Epithelial cell of esophagus (primary cell): ENCODE measurements at regions not wholly inside any gene's neighbourhood (a gene's known extent, or its start where the extent isn't known, plus 50 kb on each side); places are given as distances from the start of the nearest gene placed in this dataset.

Source experiments
- DNase-seq: peaks from one replicate; pipeline ENCODE4 v3.0.0; 2010; ENCODE audit warnings: low read depth
- H3K4me3 ChIP-seq: 2 replicates; pipeline ENCODE4 v1.5.1; 2011; ENCODE audit warnings: mild to moderate bottlenecking, low read length, control low read depth
- CTCF ChIP-seq: IDR thresholded peaks from 2 replicates; pipeline ENCODE4 v1.5.1; 2011; ENCODE audit warnings: low read depth, mild to moderate bottlenecking, low read length, control low read depth, inconsistent platforms; ENCODE audit not compliant: insufficient read depth; ENCODE audit errors: missing control alignments

GRCh38 chr15:46815765-46816164 is 901.5 kb upstream of the SEMA6D start:
- TF ChIP-seq CTCF, result no peak
- no peak overlapping the region for H3K4me3 ChIP-seq
- no peak for DNase-seq

GRCh38 chr15:46848704-46849103 is 868.6 kb upstream of the SEMA6D start:
- TF ChIP-seq CTCF, result no peak
- DNase-seq, result peak; percentile 51
- H3K4me3 ChIP-seq, result no peak overlapping the region

GRCh38 chr15:46853600-46853999 is 863.7 kb upstream of the SEMA6D start:
- H3K4me3 ChIP-seq, result no peak overlapping the region
- no peak for DNase-seq
- TF ChIP-seq CTCF, result no peak

GRCh38 chr15:46854564-46854963 is 862.7 kb upstream of the SEMA6D start:
- DNase-seq, result no peak

GRCh38 chr15:46855388-46855787 is 861.9 kb upstream of the SEMA6D start:
- H3K4me3 ChIP-seq, result no peak overlapping the region
- DNase-seq, result no peak
- no peak for TF ChIP-seq CTCF

More at GRCh38 chr15:46854564-46854963, 862.7 kb upstream of the SEMA6D start:
- no peak for TF ChIP-seq CTCF
- no peak overlapping the region for H3K4me3 ChIP-seq

- no peak overlapping the region for H3K4me3 ChIP-seq
- no peak for TF ChIP-seq CTCF
- no peak for DNase-seq
Measured at GRCh38 chr15:46856839-46857502, 860.3 kb upstream of the SEMA6D start.

GRCh38 chr15:46858150-46858549 is 859.2 kb upstream of the SEMA6D start:
- no peak for TF ChIP-seq CTCF
- H3K4me3 ChIP-seq, result no peak overlapping the region
- no peak for DNase-seq
